Panc1 (cell line): ENCODE measurements at regions not wholly inside any gene's neighbourhood (a gene's known extent, or its start where the extent isn't known, plus 50 kb on each side); places are given as distances from the start of the nearest gene placed in this dataset.

Source experiments
- ATAC-seq: fragments of 200-7000 bp; cut with Tn5 transposase; 2 replicates; pipeline ENCODE4 v1.9.1; 2020; ENCODE audit warnings: mild to moderate bottlenecking, moderate library complexity
- BruUV-seq: library from RNA; stranded (reverse); fragments of 400-500 nt; replicated peaks from 2 replicates; lab custom pipeline; 2021; lab: Mats Ljungman, UMichigan
- CTCF ChIA-PET: fragments of 300-600 bp; sonication (Branson Sonifier 250); formaldehyde crosslinking; loops from one replicate; lab custom pipeline; 2022; ENCODE audit warnings: antibody characterized with exemption; lab: Charles Lee
- POLR2A ChIA-PET: fragments of 300-600 bp; sonication (Branson Sonifier 250); formaldehyde crosslinking; loops from one replicate; lab custom pipeline; 2022; ENCODE audit warnings: antibody characterized with exemption; lab: Charles Lee
- DNase-seq: peaks from one replicate; pipeline ENCODE4 v3.0.0-alpha.2; 2010; ENCODE audit warnings: low read depth, low spot score
- H3K27ac ChIP-seq: 2 replicates; pipeline ENCODE4 v1.5.1; 2011; ENCODE audit warnings: mild to moderate bottlenecking, low read length, inconsistent platforms
- H3K27me3 ChIP-seq: fragments of 200-500 bp; sonication (Bioruptor generic); 2 replicates; pipeline ENCODE4 v1.6.0; 2014; ENCODE audit warnings: low read length, inconsistent platforms; ENCODE audit not compliant: control insufficient read depth, insufficient read depth
- H3K36me3 ChIP-seq: fragments of 200-500 bp; sonication (Bioruptor generic); 2 replicates; pipeline ENCODE4 v1.5.1; 2014; ENCODE audit warnings: inconsistent platforms, mild to moderate bottlenecking, low read length, moderate library complexity; ENCODE audit not compliant: control insufficient read depth, insufficient read depth
- H3K4me1 ChIP-seq: 2 replicates; pipeline ENCODE4 v1.5.1; 2011; ENCODE audit warnings: inconsistent platforms, mild to moderate bottlenecking, low read length, moderate library complexity; ENCODE audit not compliant: control insufficient read depth, insufficient read depth
- H3K4me3 ChIP-seq, 2 experiments: 2 replicates each; pipeline ENCODE4 v1.5.1; 2011 to 2012; ENCODE audit warnings: low read depth in 2 of 2, low read length in 2 of 2, mild to moderate bottlenecking in 2 of 2, inconsistent platforms in 1 of 2, moderate library complexity in 1 of 2
- H3K9me3 ChIP-seq: fragments of 200-500 bp; sonication (Bioruptor generic); 2 replicates; pipeline ENCODE4 v1.5.1; 2014; ENCODE audit warnings: low read depth, mild to moderate bottlenecking, inconsistent platforms, low read length, moderate library complexity; ENCODE audit not compliant: control insufficient read depth, insufficient read depth
- CTCF ChIP-seq: fragments of 450-650 bp; IDR thresholded peaks from 2 replicates; pipeline ENCODE4 v1.5.1; 2017; ENCODE audit warnings: mild to moderate bottlenecking
- POLR2AphosphoS5 ChIP-seq: IDR thresholded peaks from 2 replicates; pipeline ENCODE4 v1.6.1; 2012; ENCODE audit warnings: mild to moderate bottlenecking, low read depth, low read length, moderate library complexity
- REST ChIP-seq, 2 experiments: IDR thresholded peaks; 2 replicates each; pipeline ENCODE4 v1.6.1; 2011 to 2012; ENCODE audit warnings: low read depth in 2 of 2, control low read depth in 1 of 2, low read length in 1 of 2, mild to moderate bottlenecking in 1 of 2, moderate library complexity in 1 of 2; ENCODE audit not compliant: insufficient read depth in 1 of 2
- SIN3A ChIP-seq: IDR thresholded peaks from 2 replicates; pipeline ENCODE4 v1.6.1; 2012; ENCODE audit warnings: low read depth, mild to moderate bottlenecking, low read length, moderate library complexity, borderline replicate concordance; ENCODE audit not compliant: insufficient read depth
- TCF7L2 ChIP-seq: IDR thresholded peaks from 2 replicates; pipeline ENCODE4 v1.6.1; 2011; ENCODE audit warnings: mild to moderate bottlenecking, low read depth, low read length, inconsistent platforms
- in situ Hi-C: cut with HindIII; loops from 2 replicates; pipeline ENCODE4 v1.10.0; 2016; ENCODE audit warnings: low sequenced_read_pairs, low pct_unique_long_range_greater_than_20kb
- intact Hi-C: fragments of 100-400 bp; cut with micrococcal nuclease; formaldehyde crosslinking; loops from one replicate; pipeline ENCODE4 v1.10.0; 2022; ENCODE audit not compliant: unreplicated experiment

- TF ChIP-seq POLR2AphosphoS5 (no peak), TCF7L2 (no peak), CTCF (no peak), REST (IDR thresholded peaks at IDR 0.05; ENCODE audit: insufficient read depth in 1 of 2, low read depth in 2 of 2, low read length in 1 of 2) (no peak), SIN3A (no peak)
- in situ Hi-C loops (no loop called here), intact Hi-C loops (no loop called here)
- ATAC-seq = no peak
- no peak for DNase-seq
- POLR2A ChIA-PET = no interaction called here
- no peaks in the 10 kb centered on the region for H3K9me3 ChIP-seq
- H3K36me3 ChIP-seq = no peaks in the 10 kb centered on the region
- no TSS peak for BruUV-seq
- H3K27me3 ChIP-seq = no peaks in the 10 kb centered on the region
- H3K4me1 ChIP-seq = no peaks in the 10 kb centered on the region
- H3K27ac ChIP-seq = no peak overlapping the region
- CTCF ChIA-PET = no interaction called here
- H3K4me3 ChIP-seq = no peak overlapping the region
Measured at GRCh38 chr17:5745111-5745813, 161.0 kb upstream of the NLRP1 start.

GRCh38 chr17:5747276-5747675 lies 163.0 kb upstream of the NLRP1 start:
- no TSS peak for BruUV-seq
- no peak for ATAC-seq
- Histone ChIP-seq H3K27ac (no peak overlapping the region), H3K4me1 (no peaks in the 10 kb centered on the region), H3K36me3 (no peaks in the 10 kb centered on the region), H3K27me3 (no peaks in the 10 kb centered on the region), H3K4me3 (no peak overlapping the region), H3K9me3 (no peaks in the 10 kb centered on the region)
- ChIA-PET CTCF (no interaction called here), POLR2A (no interaction called here)
- DNase-seq = no peak
- intact Hi-C loops = no loop called here
- in situ Hi-C loops = no loop called here
- TF ChIP-seq SIN3A = no peak
- no peak for TF ChIP-seq REST (IDR thresholded peaks at IDR 0.05; ENCODE audit: insufficient read depth in 1 of 2, low read depth in 2 of 2, low read length in 1 of 2)
- TF ChIP-seq TCF7L2 = no peak
- TF ChIP-seq POLR2AphosphoS5 = no peak
- no peak; the same call in 1 of the 2 replicates for TF ChIP-seq CTCF
